BE2C (cell line): ENCODE measurements at regions not wholly inside any gene's neighbourhood (a gene's known extent, or its start where the extent isn't known, plus 50 kb on each side); places are given as distances from the start of the nearest gene placed in this dataset.

Experiments
- DNase-seq: peaks from one replicate; pipeline ENCODE4 v3.0.0-alpha.2; 2020
- H3K27me3 ChIP-seq: fragments of 250-450 bp; sonication (Bioruptor Pico); 2 replicates; pipeline ENCODE4 v1.5.1; 2020; ENCODE audit warnings: mild to moderate bottlenecking
- H3K36me3 ChIP-seq: fragments of 250-450 bp; sonication (Bioruptor Pico); 2 replicates; pipeline ENCODE4 v1.5.1; 2020; ENCODE audit warnings: mild to moderate bottlenecking
- H3K4me1 ChIP-seq: fragments of 250-450 bp; sonication (Bioruptor Pico); 2 replicates; pipeline ENCODE4 v1.5.1; 2020
- H3K4me3 ChIP-seq: 2 replicates; pipeline ENCODE4 v1.5.1; 2011; ENCODE audit warnings: low read depth, low read length
- H3K9me3 ChIP-seq: fragments of 250-450 bp; sonication (Bioruptor Pico); 2 replicates; pipeline ENCODE4 v1.5.1; 2020
- CTCF ChIP-seq: IDR thresholded peaks from 2 replicates; pipeline ENCODE4 v1.5.1; 2012; ENCODE audit warnings: mild to moderate bottlenecking, low read depth, low read length

DNA sequence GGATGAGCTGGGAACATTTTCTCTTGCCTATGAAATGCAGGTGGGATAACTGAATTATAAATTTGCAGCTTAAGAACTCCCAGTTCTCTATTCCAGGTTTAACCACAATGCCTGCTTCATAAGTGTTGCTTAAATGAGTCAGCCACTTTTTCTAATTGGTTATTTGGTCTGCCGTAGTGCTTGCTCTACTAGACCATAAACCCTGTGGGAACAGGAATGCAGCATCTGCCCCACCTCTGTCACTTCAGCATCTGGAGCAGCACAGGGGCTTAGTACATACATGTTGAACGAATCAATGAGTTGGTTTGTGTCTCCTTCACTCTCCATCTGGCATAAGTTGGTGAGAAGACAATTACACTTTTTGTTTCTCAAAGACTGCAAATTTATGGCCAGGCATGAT lies 95.2 kb upstream of the PTER start:
- H3K36me3 ChIP-seq, result no peaks in the 10 kb centered on the region
- no peak for TF ChIP-seq CTCF
- no peak for DNase-seq
- H3K9me3 ChIP-seq, result no peaks in the 10 kb centered on the region
- no peaks in the 10 kb centered on the region for H3K4me1 ChIP-seq
- H3K4me3 ChIP-seq, result no peak overlapping the region
- H3K27me3 ChIP-seq, result no peaks in the 10 kb centered on the region

DNA sequence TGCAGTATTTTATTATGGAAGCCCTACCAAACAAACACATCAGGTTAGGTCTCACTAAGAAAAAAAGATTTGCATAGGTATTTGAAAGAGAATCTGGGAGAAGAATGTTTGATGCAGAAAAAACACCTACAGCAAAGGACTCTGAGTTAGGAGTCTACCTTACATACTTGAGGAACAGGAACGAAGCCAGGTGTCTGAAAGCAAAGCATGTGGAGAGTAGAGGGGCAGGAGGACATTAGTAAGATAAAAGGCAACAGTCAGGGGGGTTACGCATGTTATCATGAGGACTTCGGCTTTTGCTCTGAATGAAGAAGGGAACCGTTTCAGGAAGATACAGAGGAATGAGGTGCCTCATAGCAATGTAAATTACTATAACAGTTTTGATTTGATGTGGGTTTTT lies 87.9 kb upstream of the PTER start:
- Histone ChIP-seq H3K4me3 (no peak overlapping the region), H3K27me3 (no peaks in the 10 kb centered on the region), H3K36me3 (no peaks in the 10 kb centered on the region), H3K9me3 (no peaks in the 10 kb centered on the region), H3K4me1 (no peaks in the 10 kb centered on the region)
- no peak for DNase-seq
- no peak for TF ChIP-seq CTCF

GRCh38 chr10:16352146-16352545 lies 84.7 kb upstream of the PTER start:
- H3K27me3 ChIP-seq, result no peaks in the 10 kb centered on the region
- H3K4me3 ChIP-seq, result no peak overlapping the region
- DNase-seq, result no peak
- TF ChIP-seq CTCF, result no peak
- no peaks in the 10 kb centered on the region for H3K9me3 ChIP-seq
- H3K36me3 ChIP-seq, result no peaks in the 10 kb centered on the region
- no peaks in the 10 kb centered on the region for H3K4me1 ChIP-seq

GRCh38 chr10:16360001-16360400 lies 76.8 kb upstream of the PTER start:
- no peaks in the 10 kb centered on the region for H3K4me1 ChIP-seq
- TF ChIP-seq CTCF, result no peak
- no peak overlapping the region for H3K4me3 ChIP-seq
- H3K9me3 ChIP-seq, result no peaks in the 10 kb centered on the region
- no peak for DNase-seq
- no peaks in the 10 kb centered on the region for H3K27me3 ChIP-seq
- H3K36me3 ChIP-seq, result no peaks in the 10 kb centered on the region

GRCh38 chr10:16360425-16360824 lies 76.4 kb upstream of the PTER start:
- Histone ChIP-seq H3K36me3 (no peaks in the 10 kb centered on the region), H3K9me3 (no peaks in the 10 kb centered on the region), H3K27me3 (no peaks in the 10 kb centered on the region), H3K4me3 (no peak overlapping the region), H3K4me1 (no peaks in the 10 kb centered on the region)
- DNase-seq, result no peak
- TF ChIP-seq CTCF, result no peak

DNA sequence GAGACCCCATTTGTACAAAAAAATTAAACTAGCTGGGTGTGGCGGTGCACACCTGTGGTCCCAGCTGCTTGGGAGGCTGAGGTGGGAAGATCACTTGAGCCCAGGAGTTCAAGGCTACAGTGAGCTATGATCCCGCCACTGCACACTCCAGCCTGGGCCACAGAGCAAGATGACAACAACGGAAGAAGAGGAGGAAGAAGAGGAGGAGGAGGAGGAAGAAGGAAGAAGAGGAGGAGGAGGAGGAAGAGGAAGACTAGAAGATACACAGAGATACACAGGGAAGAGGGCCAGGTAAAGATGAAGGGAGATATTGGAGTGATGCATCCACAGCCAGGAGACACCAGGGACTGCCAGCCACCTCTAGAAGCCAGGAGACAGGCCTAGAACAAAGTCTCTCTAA lies 75.7 kb upstream of the PTER start:
- Histone ChIP-seq H3K4me3 (no peak overlapping the region), H3K36me3 (no peaks in the 10 kb centered on the region), H3K4me1 (no peaks in the 10 kb centered on the region), H3K27me3 (no peaks in the 10 kb centered on the region), H3K9me3 (no peaks in the 10 kb centered on the region)
- no peak for DNase-seq
- no peak for TF ChIP-seq CTCF
